IPS DF 19.7 (cell line): ENCODE measurements at regions not wholly inside any gene's neighbourhood (a gene's known extent, or its start where the extent isn't known, plus 50 kb on each side); places are given as distances from the start of the nearest gene placed in this dataset.

Experiments used
- DNase-seq: peaks from one replicate; pipeline ENCODE4 v3.0.0-alpha.2; 2013; ENCODE audit warnings: low read depth, low spot score

DNA sequence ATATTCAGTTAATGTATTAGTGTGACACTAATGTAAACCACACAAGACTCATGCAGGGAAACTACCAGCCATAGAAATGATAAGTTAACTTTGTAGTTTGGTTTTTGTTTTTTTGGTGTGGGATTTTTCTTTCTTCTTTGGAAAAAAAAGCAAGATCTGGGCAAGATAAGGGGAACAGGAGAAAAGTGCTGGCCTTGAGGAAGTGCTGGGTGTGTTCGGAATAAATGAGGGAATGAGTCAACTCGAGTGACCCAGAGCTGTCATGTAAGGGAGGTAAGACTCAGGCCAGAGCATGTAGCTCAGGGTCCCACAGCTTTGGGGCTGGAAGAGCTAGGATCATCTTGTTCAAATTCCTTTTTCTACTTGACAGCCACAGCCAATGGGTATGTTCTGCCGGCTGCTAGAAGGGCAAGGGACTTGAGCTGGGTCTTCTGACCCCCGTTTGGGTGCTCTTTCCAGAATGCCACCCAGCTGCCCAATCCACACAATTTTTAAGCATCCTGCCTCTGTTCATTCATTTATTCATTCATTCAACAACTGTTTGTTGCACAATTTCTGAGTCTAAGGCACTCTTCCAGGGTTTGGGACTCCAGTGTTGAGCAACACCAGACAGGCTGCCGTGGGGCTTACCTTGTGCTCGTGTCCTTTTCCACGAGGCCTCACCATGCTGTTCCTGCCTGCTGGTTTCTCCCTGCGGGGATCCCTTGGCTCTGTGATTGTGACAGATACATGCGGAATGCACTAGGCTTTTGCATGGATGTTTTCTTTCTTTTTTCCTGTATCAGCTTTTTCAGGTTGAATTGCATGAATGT lies 54.5 kb downstream of the CLDN34 start:
- DNase-seq: no peak

DNA sequence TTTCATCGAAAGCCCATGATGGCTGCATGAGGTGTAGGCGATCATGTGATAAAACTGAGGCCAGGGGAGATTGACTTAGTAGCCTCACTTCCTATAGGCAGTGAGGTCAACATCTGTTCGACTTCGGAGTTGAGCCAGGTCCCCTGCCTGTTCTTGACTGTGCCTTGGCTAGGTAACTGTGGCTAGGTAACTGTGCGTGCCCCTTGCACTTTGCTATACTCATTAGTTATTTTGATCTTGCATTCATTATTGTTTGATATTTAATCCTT lies 55.0 kb downstream of the CLDN34 start:
- no peak for DNase-seq

DNA sequence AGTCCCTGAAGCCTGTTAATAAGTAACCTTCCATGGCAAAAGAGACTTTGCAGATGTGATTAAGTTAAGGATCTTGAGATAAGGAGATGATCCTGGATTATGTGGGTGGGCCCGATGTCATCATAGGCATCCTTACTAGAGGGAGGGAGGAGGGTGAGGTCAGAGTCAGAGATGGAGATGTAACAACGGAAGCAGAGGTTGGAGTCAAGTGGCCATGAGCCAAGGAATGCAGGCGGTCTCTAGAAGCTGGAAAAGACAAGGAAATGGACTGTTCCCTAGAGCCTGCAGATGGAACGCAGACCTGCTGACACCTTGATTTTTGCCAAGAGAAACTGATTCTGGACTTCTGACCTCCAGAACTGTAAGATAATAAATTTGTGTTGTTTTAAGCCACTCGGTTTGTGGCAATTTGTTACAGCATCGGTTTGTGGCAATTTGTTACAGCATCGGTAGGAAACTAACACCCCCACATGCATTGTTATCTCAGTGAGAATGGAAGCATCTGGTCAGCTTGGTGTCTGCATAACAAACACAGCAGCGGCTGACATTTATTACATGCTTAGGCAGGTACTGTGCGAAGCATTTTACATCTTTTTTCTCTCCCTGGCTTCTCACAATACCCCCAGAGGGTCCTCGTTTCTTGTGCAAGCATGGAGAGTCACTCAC lies 55.6 kb downstream of the CLDN34 start:
- no peak for DNase-seq

- no peak for DNase-seq
Measured at GRCh38 chrX:10023821-10024220, 56.7 kb downstream of the CLDN34 start.

- DNase-seq: no peak
Measured at GRCh38 chrX:10025742-10026493, 58.8 kb downstream of the CLDN34 start.

GRCh38 chrX:10028283-10029104 lies 61.3 kb downstream of the CLDN34 start:
- DNase-seq: no peak

GRCh38 chrX:10030570-10030969 lies 63.4 kb downstream of the CLDN34 start:
- DNase-seq: no peak

DNA sequence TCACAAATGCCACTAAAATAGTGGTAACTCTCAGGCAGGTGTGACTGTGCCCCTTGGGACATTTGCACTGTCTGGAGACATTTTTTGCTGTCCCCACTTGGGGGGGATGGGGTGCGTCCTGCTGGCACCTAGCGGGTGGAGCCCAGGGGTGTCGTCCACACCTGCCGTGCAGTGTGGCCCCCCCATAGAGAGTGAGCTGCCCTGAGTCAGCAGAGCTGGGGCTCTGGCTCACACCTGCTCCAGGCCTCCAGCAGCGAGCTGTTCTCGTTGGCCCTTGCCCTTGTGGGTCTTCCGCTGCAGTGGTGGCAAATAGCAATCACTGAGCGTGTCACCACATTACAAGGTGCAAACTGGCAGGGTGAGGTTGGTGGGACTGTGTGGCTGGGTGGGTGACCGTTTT lies 64.6 kb downstream of the CLDN34 start:
- no peak for DNase-seq

DNA sequence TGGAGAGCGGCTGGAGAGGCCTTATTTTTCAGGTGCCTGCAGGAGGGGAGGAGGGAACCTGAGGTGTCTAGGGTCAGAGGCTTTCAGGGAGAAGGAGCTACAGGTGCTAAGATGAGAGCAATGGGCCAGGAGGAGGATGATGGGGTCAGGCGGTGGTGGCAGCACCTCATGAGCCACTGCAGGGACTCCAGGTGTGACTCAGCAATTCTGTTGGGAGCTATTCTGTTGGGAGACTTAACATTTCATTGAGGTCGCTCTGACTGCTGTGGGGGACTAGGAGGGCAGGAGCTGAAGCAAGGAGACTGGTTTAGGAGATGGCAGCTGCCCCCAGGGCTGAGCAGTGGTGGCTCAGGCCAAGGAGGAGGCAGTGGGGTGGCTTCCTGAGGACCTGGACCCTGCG lies 65.0 kb downstream of the CLDN34 start:
- DNase-seq: no peak

DNA sequence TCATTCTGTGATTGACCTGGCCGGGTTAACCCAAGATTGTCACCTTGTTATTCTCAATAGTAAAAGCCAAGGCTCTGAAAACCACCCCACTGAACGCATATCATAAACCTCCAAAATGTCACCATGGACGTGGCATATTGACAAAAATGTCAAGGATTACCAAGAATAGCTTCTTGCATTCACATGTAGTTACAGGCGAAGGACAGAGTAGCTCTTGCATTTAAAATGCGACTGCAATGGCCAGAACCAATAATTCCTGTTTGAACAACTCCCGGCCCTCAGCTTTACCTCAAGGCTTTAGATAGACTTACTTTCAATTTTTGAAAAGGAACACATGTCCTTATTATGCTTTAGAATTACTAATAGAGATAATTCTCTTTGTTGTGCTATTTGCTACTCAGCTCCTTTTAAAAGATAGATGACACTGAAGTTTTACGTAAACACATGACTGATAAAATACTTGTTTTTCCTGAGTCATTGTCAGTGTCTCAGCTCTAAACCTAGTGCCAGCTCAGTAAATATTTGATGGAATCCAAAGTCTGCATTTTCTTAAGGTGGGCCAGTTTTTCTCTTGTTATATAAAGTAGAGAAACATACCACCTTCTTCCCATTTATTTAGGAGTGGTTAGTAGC lies 66.3 kb downstream of the CLDN34 start:
- DNase-seq: no peak

DNA sequence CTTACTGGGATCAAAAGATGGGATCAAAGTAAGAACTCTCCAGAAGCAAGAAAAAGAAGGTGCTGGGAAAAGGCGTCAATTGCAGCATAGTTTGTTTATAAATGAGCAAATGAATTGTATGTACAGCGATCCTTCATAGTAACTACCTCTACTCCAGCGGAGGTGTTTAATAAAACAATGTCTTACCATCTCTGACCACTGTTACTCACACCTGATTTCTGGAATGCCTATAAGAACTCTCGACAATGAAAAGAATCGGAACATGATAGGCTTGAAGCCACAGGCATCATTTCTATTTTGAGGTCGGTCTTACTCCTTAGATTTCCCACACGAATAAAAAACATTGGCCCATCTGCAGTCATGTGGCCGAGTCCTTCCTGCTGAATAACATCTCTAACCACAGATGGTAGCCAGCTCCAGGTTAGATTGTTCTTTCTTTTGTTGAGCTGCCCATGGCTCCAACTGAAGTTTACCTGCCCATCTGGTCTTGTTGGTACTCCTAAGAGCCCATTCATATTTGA lies 67.6 kb downstream of the CLDN34 start:
- no peak for DNase-seq

GRCh38 chrX:10038585-10038984 lies 71.4 kb downstream of the CLDN34 start:
- DNase-seq: no peak

DNA sequence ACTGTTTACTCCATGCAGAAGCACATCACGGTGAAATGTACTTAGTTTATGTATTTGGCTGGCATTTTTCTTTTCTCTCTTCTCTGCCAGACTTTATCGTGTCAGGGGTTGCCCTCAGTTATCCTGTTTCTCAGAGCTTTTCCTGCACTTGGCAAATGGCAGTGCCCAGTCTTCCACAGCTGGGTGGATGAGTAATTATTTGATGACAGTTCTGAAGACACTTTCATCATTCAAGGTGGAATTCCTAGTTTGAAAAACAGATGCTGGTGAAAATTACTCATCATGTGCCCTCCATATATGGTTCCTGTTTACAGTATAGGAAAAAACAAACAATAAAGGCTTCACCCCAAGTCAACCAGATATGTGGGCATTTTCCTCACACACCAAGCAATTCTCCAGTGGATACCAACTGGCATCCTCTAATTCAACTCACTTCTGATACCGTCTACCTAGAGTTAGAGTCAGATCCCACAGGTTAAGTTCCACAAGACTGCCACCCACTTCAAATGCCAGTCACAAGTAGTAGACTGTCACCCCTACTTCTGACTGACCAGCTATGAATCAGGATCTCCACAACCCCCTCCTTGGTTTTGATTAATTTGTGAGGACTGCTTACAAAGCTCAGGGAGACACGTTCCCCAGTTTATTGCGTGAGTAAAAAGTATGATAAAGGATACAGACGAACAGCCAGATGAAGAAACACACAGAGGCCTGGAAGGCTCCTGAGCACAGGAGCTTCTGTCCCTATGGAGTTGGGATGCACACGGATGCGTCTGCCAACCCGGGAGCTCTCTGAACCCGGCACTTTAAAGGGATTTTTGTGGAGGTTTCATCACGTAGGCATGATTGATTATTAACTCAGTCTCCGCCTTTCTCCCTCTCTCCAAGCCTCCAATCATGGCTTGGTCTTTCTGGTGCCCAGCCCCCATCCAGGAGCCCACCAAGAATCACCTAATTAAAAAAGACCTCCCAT lies 72.9 kb downstream of the CLDN34 start:
- no peak for DNase-seq

DNA sequence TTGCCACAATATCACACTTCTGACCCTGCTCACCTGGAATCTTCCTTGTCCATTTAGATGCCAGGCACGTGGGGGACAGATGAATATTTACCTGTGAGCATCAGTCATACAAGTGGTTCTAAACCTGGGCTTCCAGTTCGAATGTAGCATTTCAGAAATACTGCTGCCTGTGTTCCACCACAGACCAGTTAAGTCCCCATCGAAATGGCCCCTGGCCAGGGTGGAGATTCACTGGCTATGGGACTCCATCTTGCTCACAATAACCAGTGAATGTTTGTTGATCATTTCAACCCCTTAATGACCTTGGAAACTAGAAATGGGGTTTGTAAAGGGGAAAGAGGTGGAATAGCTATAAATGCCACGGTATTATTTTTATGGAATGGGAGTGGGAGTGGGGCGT lies 73.8 kb downstream of the CLDN34 start:
- DNase-seq: no peak

DNA sequence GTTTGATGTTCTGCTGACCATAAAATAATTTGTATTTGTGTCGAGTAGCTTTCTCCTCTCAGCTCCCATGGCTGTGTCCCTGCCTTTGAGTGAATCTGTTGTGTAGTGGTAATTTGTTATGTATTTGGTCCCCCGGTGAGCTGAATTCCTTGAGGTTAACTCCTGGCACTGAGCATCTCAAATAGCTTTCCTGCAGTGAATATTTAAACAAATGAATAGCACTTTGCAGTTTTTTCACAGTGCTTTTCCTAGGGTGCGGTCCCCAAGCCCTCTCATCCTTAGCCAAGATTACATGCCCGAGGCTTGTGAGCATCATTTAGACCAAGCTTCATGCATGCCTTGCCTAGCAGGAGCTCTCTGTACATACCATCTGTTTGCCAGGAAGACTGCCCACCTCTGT lies 74.2 kb downstream of the CLDN34 start:
- DNase-seq: peak; percentile 33

- DNase-seq: no peak
Measured at GRCh38 chrX:10042055-10042454, 74.9 kb downstream of the CLDN34 start.

DNA sequence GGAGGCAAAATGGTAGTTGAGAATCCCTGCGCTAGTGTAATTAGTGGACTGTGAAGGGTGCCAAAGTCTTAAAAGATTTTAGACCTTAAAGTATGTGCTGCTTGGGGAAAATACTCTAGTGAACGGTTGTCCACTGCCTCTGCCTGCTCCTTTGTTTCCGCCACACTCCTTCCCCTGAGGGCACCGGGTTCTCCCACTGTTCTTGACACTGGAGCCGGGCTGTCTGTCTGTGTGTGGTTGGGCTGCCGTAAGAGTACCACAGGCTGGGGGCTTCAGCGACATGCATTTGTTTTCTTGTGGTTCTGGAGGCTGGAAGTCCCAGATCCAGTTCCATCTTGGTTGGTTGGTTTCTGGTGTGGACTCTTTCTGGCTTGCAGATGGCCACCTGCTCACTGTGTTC lies 76.2 kb downstream of the CLDN34 start:
- DNase-seq: no peak

- no peak for DNase-seq
Measured at GRCh38 chrX:10044021-10044420, 76.9 kb downstream of the CLDN34 start.

GRCh38 chrX:10045327-10046000 lies 78.3 kb downstream of the CLDN34 start:
- DNase-seq: no peak

DNA sequence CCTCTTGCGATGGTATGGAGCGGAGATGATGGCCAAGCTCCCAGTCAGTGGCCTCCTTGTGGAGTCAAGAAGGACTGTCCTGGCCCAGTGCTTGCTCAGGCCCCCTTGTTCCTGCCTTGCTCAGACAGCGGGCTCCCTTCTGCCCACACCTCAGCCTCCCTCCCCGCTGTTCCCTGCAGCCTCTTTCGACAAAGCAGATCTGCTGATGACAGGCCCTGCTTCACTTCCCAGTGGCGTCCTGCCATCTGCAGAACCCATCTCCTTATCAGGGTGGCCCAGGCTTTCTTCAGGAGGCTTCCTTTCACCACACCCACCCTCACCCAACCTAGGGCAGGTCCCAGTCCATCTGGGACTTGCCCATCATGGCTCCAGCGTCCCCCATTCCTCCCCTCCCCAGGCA lies 80.0 kb downstream of the CLDN34 start:
- no peak for DNase-seq
